GM12892 (cell line): ENCODE measurements at regions not wholly inside any gene's neighbourhood (a gene's known extent, or its start where the extent isn't known, plus 50 kb on each side); places are given as distances from the start of the nearest gene placed in this dataset.
A peak's percentile ranks its signal among the peaks of the same experiment; 100 is the strongest.
"Not testable (repeated sequence)": the region's sequence is repeated elsewhere in the genome, so short reads cannot be mapped to it uniquely, and the experiment has no call there.

ENCODE experiments used
- DNase-seq: peaks from one replicate; pipeline ENCODE4 v3.0.0; 2011; ENCODE audit not compliant: insufficient read length
- FAIRE-seq: peaks from 2 replicates; lab custom pipeline; 2011; peaks lifted over from hg19 to GRCh38; lab: Jason Lieb, UNC
- POLR2A ChIP-seq: IDR thresholded peaks from 2 replicates; pipeline ENCODE4 v1.6.1; 2011; ENCODE audit warnings: low read depth, low read length, control low read depth
- POLR2AphosphoS5 ChIP-seq: IDR thresholded peaks from 2 replicates; pipeline ENCODE4 v1.6.1; 2011; ENCODE audit warnings: low read depth, low read length, control low read depth
- TAF1 ChIP-seq: IDR thresholded peaks from 2 replicates; pipeline ENCODE4 v1.6.1; 2011; ENCODE audit warnings: low read depth, mild to moderate bottlenecking, control low read depth, low read length, borderline replicate concordance

GRCh38 chr1:222470252-222470805 lies 77.6 kb downstream of the HHIPL2 start:
- DNase-seq, FAIRE-seq: not testable (repeated sequence)

- DNase-seq (no peak), FAIRE-seq (no peak)
- TF ChIP-seq POLR2AphosphoS5 (no peak), POLR2A (no peak), TAF1 (no peak)
These were observed 81.6 kb downstream of the HHIPL2 start for GRCh38 chr1:222466150-222466865.

- no peak for TF ChIP-seq POLR2A
- TF ChIP-seq TAF1, result no peak
- no peak for TF ChIP-seq POLR2AphosphoS5
- peak; percentile 90 for FAIRE-seq
- DNase-seq, result peak; percentile 88
These were observed 82.5 kb downstream of the HHIPL2 start for GRCh38 chr1:222465211-222466041.

- TF ChIP-seq POLR2AphosphoS5, result no peak
- no peak for TF ChIP-seq POLR2A
- no peak for TF ChIP-seq TAF1
- FAIRE-seq (no peak), DNase-seq (no peak)
These were observed 83.1 kb downstream of the HHIPL2 start for GRCh38 chr1:222464841-222465210.

GRCh38 chr1:222463059-222463730 lies 84.7 kb downstream of the HHIPL2 start:
- DNase-seq, result no peak
- FAIRE-seq, result no peak
- TF ChIP-seq POLR2A (no peak), POLR2AphosphoS5 (no peak), TAF1 (no peak)

DNA sequence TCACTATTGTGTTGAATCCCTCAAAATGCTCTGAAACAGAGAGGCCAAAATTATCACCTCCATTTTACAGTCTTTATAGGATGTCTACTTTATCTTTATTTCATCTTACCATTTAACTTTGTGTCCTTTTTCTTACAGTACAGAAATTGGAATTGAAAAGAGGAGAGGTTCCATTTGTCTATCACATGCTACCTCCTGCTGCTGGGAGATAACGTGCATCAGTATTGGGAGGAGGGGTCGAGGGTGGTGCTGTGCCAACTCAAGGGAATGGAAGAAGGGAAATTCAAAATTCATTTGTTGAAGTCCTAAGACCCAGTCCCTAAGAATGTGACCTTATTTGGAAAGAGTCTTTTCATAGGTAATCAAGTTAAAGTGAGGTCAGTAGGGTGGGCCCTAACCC lies 85.3 kb downstream of the HHIPL2 start:
- DNase-seq (no peak), FAIRE-seq (no peak)
- TF ChIP-seq POLR2AphosphoS5, result no peak
- no peak for TF ChIP-seq TAF1
- TF ChIP-seq POLR2A, result no peak

GRCh38 chr1:222461941-222462340 lies 86.0 kb downstream of the HHIPL2 start:
- no peak for TF ChIP-seq TAF1
- TF ChIP-seq POLR2A, result no peak
- no peak for TF ChIP-seq POLR2AphosphoS5

GRCh38 chr1:222459652-222460051 lies 88.3 kb downstream of the HHIPL2 start:
- no peak for TF ChIP-seq POLR2AphosphoS5
- TF ChIP-seq TAF1, result no peak
- no peak for TF ChIP-seq POLR2A
- DNase-seq (no peak), FAIRE-seq (no peak)

More at GRCh38 chr1:222461941-222462340, 86.0 kb downstream of the HHIPL2 start:
- no peak for FAIRE-seq
- DNase-seq, result no peak

- no peak for DNase-seq
- no peak for FAIRE-seq
- TF ChIP-seq POLR2A (no peak), POLR2AphosphoS5 (no peak), TAF1 (no peak)
These were observed 90.4 kb downstream of the HHIPL2 start for GRCh38 chr1:222457513-222457912.

DNA sequence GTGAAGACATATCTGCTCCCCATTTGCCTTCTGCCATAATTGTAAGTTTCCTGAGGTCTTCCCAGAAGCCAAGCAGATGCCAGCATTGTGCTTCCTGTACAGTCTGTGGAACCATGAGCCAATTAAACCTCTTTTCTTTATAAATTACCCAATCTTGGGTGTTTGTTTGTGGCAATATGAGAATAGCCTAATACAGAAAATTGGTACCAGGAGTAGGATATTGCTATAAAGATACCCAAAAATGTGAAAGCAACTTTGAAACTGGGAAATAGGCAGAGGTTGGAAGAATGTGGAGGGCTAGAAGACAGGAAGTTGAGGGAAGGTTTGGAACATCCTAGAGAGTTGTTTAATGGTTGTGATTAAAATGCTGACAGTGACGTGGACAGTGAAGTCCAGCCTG lies 90.8 kb downstream of the HHIPL2 start:
- DNase-seq, result no peak
- no peak for FAIRE-seq
- TF ChIP-seq POLR2A, result no peak
- no peak for TF ChIP-seq TAF1
- TF ChIP-seq POLR2AphosphoS5, result no peak

DNA sequence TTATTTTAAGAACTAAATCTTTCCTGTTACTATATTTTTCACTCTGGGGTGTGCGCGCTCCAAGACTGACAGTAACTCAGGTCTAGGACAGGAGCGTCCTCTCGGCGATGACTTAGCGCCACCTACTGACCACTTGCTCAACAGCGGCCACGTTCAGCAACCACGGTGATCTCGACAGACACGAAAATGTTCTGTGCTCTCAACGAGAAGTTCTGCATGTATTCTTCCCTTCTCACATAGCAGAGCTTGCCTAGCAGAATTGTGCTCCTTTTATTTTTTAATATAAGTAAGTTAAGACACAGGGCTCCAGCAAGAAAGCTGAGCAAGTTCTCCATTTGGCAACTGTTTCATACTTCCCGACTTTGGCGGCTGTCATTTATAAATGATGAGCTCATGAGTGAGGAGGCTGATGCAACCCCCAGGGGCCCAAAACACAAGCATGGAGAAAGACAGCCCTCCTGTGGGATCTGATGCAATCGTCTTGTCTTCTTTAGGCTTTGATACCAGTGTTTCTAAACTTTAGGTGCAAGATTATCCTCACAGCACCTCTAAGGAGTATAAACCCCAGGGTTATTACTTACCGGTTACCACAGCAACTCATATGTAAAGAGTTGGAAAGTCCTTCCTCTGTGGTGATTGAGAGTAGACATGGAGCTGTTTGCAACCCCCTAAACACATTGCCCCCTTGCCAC lies 92.6 kb downstream of the HHIPL2 start:
- FAIRE-seq (peak; percentile 87), DNase-seq (peak; percentile 43)
- TF ChIP-seq TAF1 (no peak), POLR2A (no peak), POLR2AphosphoS5 (no peak)
